Rectal smooth muscle tissue (tissue), 1 donor: ENCODE measurements at regions not wholly inside any gene's neighbourhood (a gene's known extent, or its start where the extent isn't known, plus 50 kb on each side); places are given as distances from the start of the nearest gene placed in this dataset.
"Not testable (repeated sequence)": the region's sequence is repeated elsewhere in the genome, so short reads cannot be mapped to it uniquely, and the experiment has no call there.

ENCODE experiments used
- H3K27ac ChIP-seq: one replicate; pipeline ENCODE4 v1.7.0; 2013; ENCODE audit warnings: low read depth, low read length, inconsistent platforms
- H3K27me3 ChIP-seq: one replicate; pipeline ENCODE4 v1.7.0; 2013; ENCODE audit warnings: low read length; ENCODE audit not compliant: control insufficient read depth, insufficient read depth
- H3K36me3 ChIP-seq: one replicate; pipeline ENCODE4 v1.7.0; 2013; ENCODE audit warnings: low read length; ENCODE audit not compliant: control insufficient read depth, insufficient read depth
- H3K4me1 ChIP-seq: one replicate; pipeline ENCODE4 v1.7.0; 2013; ENCODE audit warnings: low read length; ENCODE audit not compliant: control insufficient read depth, insufficient read depth
- H3K4me3 ChIP-seq: one replicate; pipeline ENCODE4 v1.7.0; 2013; ENCODE audit warnings: low read length
- H3K9ac ChIP-seq: one replicate; pipeline ENCODE4 v1.7.0; 2013; ENCODE audit warnings: low read length

DNA sequence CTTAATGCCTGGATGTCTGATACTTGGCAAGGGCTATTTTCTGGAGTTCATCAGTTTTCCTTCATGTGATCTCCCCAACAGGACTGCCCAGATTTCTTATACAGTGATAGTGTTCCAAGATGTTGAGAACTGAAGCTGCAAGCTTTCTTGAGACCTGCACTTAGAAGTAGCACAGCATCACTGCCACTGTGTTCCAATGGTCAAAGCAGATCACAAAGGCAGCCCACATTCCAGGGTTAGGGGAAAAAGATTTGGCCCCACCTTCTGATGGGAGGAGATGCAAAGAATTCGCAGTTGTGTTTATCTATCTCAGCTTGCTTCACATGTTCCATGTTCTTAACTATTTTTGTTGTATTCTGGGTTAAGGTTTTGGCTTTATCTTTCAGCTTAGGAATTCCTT is 78.2 kb downstream of the GPX5 start:
- Histone ChIP-seq H3K4me3 (no peak overlapping the region), H3K27ac (no peak overlapping the region), H3K9ac (no peak overlapping the region), H3K27me3 (no peaks in the 10 kb centered on the region), H3K4me1 (no peaks in the 10 kb centered on the region), H3K36me3 (no peaks in the 10 kb centered on the region)

DNA sequence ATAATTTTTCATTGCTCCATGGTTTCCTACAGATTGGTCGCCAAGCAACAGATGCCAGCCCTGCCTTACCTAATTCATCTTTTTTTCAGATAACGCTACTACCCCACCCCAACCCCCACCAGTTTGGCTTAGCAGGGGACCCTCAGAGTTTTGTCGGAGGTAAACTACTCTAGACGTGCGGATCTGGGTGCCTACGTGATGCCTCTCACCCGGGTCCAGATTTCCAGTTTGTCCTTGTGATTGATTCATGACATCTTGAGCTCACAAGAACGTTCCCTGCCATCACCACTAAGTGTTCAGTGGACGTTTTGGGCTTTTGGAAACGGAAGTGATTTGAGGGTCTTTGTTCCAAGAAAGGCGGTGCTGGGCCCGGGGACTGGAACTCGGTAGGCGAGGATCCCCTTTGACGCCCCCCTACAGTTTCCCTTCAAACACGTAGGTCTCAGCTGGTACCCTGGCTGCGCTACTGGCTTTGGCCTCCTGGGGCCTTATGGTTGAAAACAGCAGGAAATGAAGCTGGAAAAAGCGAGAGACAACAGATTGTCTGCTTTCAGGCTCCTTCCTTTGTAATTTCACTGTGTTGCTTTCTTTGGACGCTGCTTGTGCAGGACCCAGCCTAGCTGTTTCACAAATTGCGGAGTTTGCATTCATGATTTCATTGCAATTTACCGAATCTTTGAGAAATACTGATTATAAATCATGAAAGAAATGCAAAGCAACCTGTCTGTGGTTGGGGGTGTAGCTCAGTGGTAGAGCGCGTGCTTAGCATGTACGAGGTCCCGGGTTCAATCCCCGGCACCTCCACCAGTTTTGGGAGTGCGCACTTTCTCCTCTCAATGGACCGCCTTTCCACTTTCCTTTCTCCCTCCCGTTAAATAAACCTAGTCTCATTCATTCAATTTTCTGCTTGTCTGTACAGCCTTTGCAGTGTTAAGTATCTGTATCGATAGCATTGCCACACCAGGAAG is 81.0 kb downstream of the GPX5 start:
- Histone ChIP-seq H3K4me1 (no peaks in the 10 kb centered on the region), H3K27ac (no peak overlapping the region), H3K4me3 (no peak overlapping the region), H3K36me3 (no peaks in the 10 kb centered on the region), H3K9ac (no peak overlapping the region), H3K27me3 (no peaks in the 10 kb centered on the region)

DNA sequence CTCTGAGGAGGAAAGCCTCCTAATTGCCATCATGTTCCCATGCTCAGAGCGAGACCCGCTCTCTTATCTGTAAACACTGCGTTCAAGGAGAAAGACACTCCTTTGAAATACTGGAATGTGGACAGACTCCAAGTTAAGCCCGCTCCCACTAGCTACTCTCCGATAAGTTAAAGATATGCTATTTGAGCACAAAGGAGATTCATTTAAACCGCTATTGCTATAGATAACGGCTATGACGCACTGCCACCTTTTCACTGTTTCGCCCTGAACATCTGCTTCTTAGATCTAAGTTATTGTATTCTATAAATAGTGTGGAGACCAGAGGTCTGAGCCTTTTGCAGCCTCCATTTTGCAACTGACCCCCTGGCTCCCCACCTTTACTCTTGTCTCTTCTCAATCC is 82.3 kb downstream of the GPX5 start:
- Histone ChIP-seq H3K4me3 (no peak overlapping the region), H3K9ac (no peak overlapping the region), H3K36me3 (no peaks in the 10 kb centered on the region), H3K4me1 (no peaks in the 10 kb centered on the region), H3K27me3 (no peaks in the 10 kb centered on the region), H3K27ac (no peak overlapping the region)

DNA sequence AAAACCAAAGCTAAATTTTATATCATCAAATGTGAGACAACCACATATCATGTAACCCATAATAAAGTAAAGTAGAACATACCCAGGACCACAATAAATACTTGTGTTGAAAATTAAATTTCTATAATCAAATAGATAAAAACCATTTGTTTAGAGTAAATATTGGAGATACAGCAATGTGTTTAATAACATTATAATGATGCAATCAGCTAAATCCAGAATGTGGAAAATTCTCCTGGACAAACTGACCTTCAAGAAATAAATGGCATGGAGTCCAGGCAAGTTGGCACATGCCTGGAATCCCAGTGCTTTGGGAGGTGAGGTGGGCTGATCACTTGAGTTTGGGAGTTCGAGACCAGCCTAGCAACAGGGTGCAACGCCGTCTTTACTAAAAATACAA is 84.0 kb downstream of the GPX5 start:
- H3K9ac ChIP-seq: no peak overlapping the region
- no peak overlapping the region for H3K4me3 ChIP-seq
- H3K27me3 ChIP-seq: no peaks in the 10 kb centered on the region
- H3K27ac ChIP-seq: no peak overlapping the region
- no peaks in the 10 kb centered on the region for H3K36me3 ChIP-seq
- no peaks in the 10 kb centered on the region for H3K4me1 ChIP-seq

DNA sequence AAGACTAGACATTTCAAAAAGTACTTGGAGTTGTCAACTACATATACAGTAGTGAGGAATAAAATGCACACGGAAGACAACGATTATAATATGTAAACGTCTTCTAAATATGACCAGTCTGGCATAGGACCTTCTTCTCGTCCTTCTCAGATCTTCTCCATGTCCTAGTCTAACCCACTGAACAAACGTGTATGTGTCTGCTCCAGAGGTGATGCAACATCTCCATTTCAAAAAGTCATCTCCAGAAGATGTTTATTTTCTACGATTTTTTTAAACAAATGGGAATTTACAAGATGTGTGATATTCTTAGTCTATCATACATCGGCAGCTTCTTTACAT is 89.9 kb downstream of the GPX5 start:
- no peaks in the 10 kb centered on the region for H3K4me1 ChIP-seq
- no peak overlapping the region for H3K27ac ChIP-seq
- H3K4me3 ChIP-seq: no peak overlapping the region
- H3K36me3 ChIP-seq: no peaks in the 10 kb centered on the region
- H3K27me3 ChIP-seq: no peaks in the 10 kb centered on the region
- no peak overlapping the region for H3K9ac ChIP-seq

DNA sequence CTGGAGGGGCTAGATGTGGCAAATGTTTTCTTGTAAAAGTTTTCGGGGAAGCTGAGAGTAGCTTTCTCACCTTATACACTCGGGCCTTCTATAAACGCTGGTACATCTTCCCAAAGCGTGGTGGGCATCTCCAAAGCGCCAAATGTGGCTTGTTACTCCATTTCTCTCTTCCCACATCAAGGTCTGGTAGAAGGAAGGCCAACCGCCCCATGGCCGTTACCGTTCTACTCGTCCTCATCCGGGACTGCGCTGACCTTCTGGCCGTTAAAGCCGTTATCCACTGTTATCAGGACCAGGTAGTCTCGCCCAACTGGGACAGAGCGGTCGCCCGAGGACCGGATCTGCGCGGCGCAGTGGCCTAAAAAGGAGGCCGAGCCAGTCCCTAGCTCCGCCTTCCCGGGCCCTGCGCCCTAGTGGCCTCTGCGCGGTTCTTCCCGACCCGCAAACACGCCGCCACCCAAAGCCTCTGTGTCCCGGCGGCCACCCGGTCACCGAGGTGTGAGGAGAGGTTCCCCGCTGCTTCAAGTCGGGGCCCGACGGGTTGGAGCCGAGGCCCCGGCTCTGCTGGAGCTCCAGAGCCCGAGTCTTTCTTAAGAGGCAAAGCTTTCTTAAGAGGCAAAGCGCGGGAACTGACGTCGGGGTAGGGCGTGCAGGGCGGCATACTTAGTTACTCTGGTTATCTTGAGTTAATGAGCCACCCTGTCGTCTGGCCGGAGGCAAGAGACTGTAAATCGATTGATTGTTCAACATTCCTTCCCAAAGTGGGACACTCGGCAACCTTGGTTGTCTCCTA is 90.5 kb downstream of the GPX5 start:
- H3K27me3 ChIP-seq: no peaks in the 10 kb centered on the region

DNA sequence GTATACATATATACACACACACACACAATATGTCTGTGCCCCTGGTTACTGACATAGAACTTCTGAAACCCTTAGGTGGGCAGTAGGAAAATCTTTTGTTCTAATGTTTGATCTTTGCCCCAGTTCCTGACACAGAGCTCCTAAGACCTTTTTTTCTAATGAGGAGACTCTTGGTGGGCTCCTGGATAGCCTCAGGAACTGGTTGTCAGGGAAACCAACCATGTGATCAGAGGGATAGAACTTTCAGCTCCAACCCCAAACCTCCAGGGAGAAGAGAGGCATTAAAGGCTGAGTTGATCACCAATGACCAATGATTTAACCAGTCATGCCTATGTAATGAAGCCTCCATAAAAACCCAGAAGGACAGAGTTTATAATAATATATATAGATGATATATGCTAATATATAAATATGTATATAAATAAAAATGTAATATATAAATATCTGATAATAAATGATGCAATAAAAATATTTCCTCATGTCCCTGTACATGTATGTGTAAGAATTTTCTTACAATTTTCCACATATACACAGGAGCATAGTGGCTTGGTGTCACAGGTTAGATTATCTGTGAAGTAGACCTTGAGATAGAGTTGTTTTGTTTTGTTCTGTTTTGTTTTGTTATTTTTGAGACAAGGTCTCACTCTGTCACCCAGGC is 93.3 kb downstream of the GPX5 start:
- Histone ChIP-seq H3K36me3 (no peaks in the 10 kb centered on the region), H3K9ac (no peak overlapping the region), H3K27me3 (no peaks in the 10 kb centered on the region), H3K4me1 (no peaks in the 10 kb centered on the region), H3K4me3 (no peak overlapping the region), H3K27ac (no peak overlapping the region)

More for the DNA sequence above, 90.5 kb downstream of the GPX5 start:
- H3K4me1 ChIP-seq: no peaks in the 10 kb centered on the region
- H3K36me3 ChIP-seq: no peaks in the 10 kb centered on the region
- no peak overlapping the region for H3K4me3 ChIP-seq
- H3K27ac ChIP-seq: no peak overlapping the region
- H3K9ac ChIP-seq: no peak overlapping the region

DNA sequence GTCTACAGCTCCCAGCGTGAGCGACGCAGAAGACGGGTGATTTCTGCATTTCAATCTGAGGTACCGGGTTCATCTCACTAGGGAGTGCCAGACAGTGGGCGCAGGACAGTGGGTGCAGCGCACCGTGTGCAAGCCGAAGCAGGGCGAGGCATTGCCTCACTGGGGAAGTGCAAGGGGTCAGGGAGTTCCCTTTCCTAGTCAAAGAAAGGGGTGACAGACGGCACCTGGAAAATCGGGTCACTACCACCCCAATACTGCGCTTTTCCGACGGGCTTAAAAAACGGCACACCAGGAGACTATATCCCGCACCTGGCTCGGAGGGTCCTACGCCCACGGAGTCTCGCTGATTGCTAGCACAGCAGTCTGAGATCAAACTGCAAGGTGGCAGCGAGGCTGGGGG is 95.6 kb downstream of the GPX5 start:
- H3K4me1 ChIP-seq, H3K27ac ChIP-seq, H3K4me3 ChIP-seq, H3K9ac ChIP-seq, H3K36me3 ChIP-seq, H3K27me3 ChIP-seq: not testable (repeated sequence)

DNA sequence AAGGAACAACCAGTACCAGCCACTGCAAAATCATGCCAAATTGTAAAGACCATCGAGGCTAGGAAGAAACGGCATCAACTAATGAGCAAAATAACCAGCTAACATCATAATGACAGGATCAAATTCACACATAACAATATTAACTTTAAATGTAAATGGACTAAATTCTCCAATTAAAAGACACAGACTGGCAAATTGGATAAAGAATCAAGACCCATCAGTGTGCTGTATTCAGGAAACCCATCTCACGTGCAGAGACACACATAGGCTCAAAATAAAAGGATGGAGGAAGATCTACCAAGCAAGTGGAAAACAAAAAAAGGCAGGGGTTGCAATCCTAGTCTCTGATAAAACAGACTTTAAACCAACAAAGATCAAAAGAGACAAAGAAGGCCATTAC is 97.6 kb downstream of the GPX5 start:
- H3K27ac ChIP-seq, H3K4me1 ChIP-seq, H3K27me3 ChIP-seq, H3K4me3 ChIP-seq, H3K36me3 ChIP-seq, H3K9ac ChIP-seq: not testable (repeated sequence)

DNA sequence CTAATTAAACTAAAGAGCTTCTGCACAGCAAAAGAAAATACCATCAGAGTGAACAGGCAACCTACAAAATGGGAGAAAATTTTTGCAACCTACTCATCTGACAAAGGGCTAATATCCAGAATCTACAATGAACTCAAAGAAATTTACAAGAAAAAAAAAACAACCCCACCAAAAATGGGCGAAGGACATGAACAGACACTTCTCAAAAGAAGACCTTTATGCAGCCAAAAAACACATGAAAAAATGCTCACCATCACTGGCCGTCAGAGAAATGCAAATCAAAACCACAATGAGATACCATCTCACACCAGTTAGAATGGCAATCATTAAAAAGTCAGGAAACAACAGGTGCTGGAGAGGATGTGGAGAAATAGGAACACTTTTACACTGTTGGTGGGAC is 100.7 kb downstream of the GPX5 start:
- H3K9ac ChIP-seq, H3K27ac ChIP-seq, H3K36me3 ChIP-seq, H3K4me1 ChIP-seq, H3K4me3 ChIP-seq, H3K27me3 ChIP-seq: not testable (repeated sequence)

DNA sequence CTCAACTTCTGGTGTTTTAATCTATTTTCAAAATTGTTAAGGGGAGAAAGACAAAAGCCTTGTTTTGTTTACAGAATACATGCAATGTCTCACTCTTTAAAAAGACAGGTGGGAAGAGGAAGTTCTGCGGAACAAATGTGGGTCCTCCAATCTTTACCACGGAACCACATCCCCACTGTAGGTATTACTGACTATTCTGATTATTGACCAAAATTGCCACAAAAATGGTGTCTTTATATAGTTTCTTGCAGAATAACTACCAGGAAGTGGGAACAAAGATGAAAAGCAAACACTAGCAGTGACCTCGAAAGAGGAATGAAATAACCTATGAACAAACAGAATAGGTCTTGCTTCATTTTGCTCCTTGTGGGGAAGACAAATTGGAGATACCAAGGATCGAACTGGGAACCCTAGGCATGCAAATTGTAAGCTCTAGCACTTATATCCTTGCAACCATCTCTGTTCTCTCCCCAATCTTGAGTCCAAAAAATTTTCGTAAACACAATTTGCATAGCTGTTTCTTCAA is 106.7 kb downstream of the GPX5 start:
- no peaks in the 10 kb centered on the region for H3K4me1 ChIP-seq
- H3K36me3 ChIP-seq: no peaks in the 10 kb centered on the region
- peaks cover 6% of the 10 kb centered on the region for H3K27me3 ChIP-seq
- H3K27ac ChIP-seq: no peak overlapping the region
- no peak overlapping the region for H3K4me3 ChIP-seq
- no peak overlapping the region for H3K9ac ChIP-seq

DNA sequence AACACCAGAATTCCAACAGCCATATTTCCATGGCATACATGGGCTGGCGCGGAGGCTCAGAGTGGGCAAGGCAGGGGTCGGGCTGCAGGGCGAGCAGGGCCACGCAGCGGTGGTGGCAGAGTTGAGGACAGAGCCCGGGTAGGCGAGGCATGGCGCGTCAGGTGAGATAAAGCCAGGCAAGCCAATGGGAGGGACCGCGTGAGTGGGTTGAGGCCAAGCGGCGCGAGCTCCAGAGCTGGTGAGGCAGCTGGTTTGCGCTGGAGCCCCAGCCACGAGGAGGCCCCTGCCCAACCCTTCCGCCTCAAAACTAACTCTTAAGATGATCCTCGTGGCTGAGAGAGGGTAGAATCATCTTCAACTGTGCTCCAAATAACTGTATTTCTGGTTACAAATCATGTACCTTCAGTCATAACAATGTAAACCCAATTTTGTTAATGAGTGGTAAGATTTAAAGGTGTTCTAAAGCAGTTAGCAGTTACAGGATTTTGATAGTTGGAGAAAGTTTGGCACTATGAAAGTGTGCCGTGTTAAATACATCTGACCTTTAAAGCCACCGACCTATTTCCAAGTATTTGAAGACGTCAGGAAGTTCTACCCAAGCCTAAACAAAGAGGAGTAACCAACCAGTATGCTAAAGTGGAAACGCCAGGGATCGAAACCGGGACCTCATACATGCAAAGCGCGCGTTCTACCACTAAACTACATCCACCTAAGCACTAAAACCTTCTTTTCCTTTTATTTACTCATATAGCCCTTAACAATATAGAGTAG is 107.9 kb downstream of the GPX5 start:
- Histone ChIP-seq H3K4me1 (no peaks in the 10 kb centered on the region), H3K36me3 (no peaks in the 10 kb centered on the region), H3K27ac (no peak overlapping the region), H3K4me3 (no peak overlapping the region), H3K9ac (no peak overlapping the region), H3K27me3 (peaks cover 6% of the 10 kb centered on the region)
